Activated B cell treated with CpG ODN at 0.5 μM for 24 hours (primary cell): ENCODE measurements at regions not wholly inside any gene's neighbourhood (a gene's known extent, or its start where the extent isn't known, plus 50 kb on each side); places are given as distances from the start of the nearest gene placed in this dataset.
"Not testable (repeated sequence)": the region's sequence is repeated elsewhere in the genome, so short reads cannot be mapped to it uniquely, and the experiment has no call there.

Source experiments
- ATAC-seq: fragments of 200-7000 bp; cut with Tn5 transposase; one replicate; pipeline ENCODE4 v1.10.0; 2021; ENCODE audit warnings: low read depth, mild to moderate bottlenecking, moderate library complexity
- CTCF ChIA-PET: fragments of 350-600 bp; sonication (Branson Sonifier 250); formaldehyde crosslinking; loops from one replicate; lab custom pipeline; 2021; ENCODE audit warnings: antibody characterized with exemption; lab: Charles Lee
- POLR2A ChIA-PET: fragments of 350-600 bp; sonication (Branson Sonifier 250); formaldehyde crosslinking; loops from one replicate; lab custom pipeline; 2021; ENCODE audit warnings: antibody characterized with exemption; lab: Charles Lee
- DNase-seq: peaks from one replicate; pipeline ENCODE4 v3.0.0; 2022
- H3K27ac Mint-ChIP-seq: one replicate; pipeline ENCODE4 v1.8.0; 2020; ENCODE audit warnings: mixed read lengths
- H3K27me3 Mint-ChIP-seq: one replicate; pipeline ENCODE4 v1.8.0; 2021; ENCODE audit warnings: mixed read lengths
- H3K36me3 Mint-ChIP-seq: one replicate; pipeline ENCODE4 v1.8.0; 2021; ENCODE audit warnings: low read depth, mixed read lengths
- H3K4me1 Mint-ChIP-seq: one replicate; pipeline ENCODE4 v1.8.0; 2021; ENCODE audit warnings: mixed read lengths
- H3K4me3 Mint-ChIP-seq: one replicate; pipeline ENCODE4 v1.8.0; 2020; ENCODE audit warnings: mild to moderate bottlenecking, mixed read lengths
- H3K9me3 Mint-ChIP-seq: one replicate; pipeline ENCODE4 v1.8.0; 2020; ENCODE audit warnings: mixed read lengths
- CTCF ChIP-seq: fragments of 200-600 bp; IDR thresholded peaks from one replicate; pipeline ENCODE4 v1.8.0; 2022; ENCODE audit warnings: antibody characterized with exemption, mild to moderate bottlenecking
- intact Hi-C: fragments of 100-400 bp; cut with micrococcal nuclease; formaldehyde crosslinking; loops from one replicate; pipeline ENCODE4 v1.15.1; 2024

DNA sequence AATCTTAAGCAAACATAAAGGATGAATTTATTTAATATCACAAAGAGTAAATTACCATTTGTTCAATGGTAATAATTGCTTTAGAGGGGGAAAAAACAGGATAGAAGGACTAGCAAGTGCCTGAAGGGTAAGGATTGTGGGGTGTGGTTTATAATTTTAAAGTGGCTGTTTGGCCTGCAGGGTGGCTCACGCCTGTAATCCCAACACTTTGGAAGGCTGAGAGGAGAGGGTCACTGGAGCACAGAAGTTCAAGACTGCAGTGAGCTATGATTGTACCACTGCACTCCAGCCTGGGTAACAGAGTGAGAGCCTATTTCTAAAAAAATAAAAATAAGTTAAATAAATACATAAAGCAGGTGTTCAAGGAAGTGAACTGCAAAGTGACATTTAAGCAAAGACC is 199.9 kb upstream of the AHR start:
- no peak for TF ChIP-seq CTCF
- intact Hi-C loops, result no loop called here
- Mint-ChIP-seq H3K4me1 (peaks cover 14% of the 10 kb centered on the region), H3K36me3 (no peaks in the 10 kb centered on the region), H3K4me3 (no peak overlapping the region), H3K27ac (no peak overlapping the region), H3K9me3 (no peaks in the 10 kb centered on the region), H3K27me3 (no peaks in the 10 kb centered on the region)
- no peak for DNase-seq
- ChIA-PET CTCF (no interaction called here), POLR2A (no interaction called here)
- no peak for ATAC-seq

DNA sequence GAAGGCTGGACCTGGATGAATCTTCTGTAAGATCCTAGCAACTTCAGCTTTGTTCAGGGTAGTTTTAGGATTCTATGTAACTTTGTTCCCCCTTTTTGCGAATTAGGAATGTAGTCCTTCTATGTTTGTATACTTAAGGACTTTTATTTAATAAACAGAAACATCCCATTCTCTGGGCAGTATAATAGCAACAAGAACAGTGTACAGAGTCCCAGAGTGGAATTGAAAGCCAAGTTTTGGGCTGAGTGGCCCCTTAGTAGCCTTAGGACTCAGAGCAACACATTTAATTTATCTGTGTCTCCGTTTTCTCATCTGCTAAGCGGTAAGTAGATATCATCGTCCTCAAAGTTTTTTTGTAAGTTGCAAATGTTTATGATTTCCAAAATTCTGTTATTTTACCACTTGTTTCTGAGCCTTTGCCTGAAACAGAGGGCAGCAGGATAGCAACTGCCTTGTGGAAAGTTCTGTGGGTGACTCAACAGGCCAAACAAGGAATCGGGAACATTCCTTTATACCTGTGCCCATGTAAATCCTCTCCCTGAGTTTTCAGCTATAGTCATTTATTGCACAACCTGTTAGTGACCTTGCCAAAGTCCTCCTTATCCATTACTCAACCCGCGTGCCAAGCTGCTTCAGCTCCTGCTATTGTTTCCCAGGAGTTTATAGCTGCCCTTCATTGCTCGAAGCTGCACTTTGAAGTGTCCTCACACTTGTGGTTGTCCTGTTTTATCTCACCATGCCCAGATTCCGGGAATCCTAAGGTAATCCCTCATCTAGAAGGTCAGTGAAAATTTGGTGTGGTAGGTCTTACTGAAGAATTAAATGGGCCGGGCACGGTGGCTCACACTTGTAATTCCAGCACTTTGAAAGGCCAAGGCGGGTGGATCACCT is 199.1 kb upstream of the AHR start:
- Mint-ChIP-seq H3K27me3 (no peaks in the 10 kb centered on the region), H3K4me1 (peaks cover 14% of the 10 kb centered on the region), H3K27ac (no peak overlapping the region), H3K4me3 (no peak overlapping the region), H3K9me3 (no peaks in the 10 kb centered on the region), H3K36me3 (no peaks in the 10 kb centered on the region)
- DNase-seq (no peak), ATAC-seq (no peak)
- intact Hi-C loops, result no loop called here
- no peak for TF ChIP-seq CTCF
- POLR2A ChIA-PET, result no interaction called here
- CTCF ChIA-PET, result no interaction called here

GRCh38 chr7:17099974-17100509 is 198.4 kb upstream of the AHR start:
- DNase-seq, H3K9me3 Mint-ChIP-seq, ATAC-seq, CTCF ChIA-PET, H3K36me3 Mint-ChIP-seq, H3K4me3 Mint-ChIP-seq, H3K27me3 Mint-ChIP-seq, intact Hi-C loops, POLR2A ChIA-PET, H3K27ac Mint-ChIP-seq: not testable (repeated sequence)
- H3K4me1 Mint-ChIP-seq, result peaks cover 14% of the 10 kb centered on the region

DNA sequence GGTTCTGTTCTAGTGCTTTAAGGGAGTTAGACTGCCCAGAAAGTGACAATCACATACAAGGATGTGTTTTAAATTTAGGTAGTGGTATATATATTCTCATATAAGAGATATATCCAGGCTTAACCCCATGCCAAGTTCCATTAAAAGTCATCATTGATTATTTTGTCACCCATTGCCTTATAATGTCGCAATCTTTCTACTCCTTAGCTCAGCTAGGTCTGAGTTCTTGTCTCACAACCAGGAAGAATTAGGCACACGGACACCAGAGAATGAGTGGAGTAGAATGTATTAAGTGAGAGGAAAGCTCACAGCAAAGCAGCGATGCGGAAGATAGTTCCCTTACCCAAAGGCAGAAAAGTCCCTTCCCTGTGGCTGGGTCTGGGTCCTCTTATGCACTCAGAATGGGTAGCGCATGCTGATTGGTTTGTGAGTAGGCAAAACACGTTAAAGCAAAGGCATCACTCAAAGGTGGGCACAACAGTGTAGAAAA is 197.2 kb upstream of the AHR start:
- Mint-ChIP-seq H3K4me3 (no peak overlapping the region), H3K9me3 (no peaks in the 10 kb centered on the region), H3K27ac (no peak overlapping the region), H3K27me3 (no peaks in the 10 kb centered on the region), H3K4me1 (peaks cover 14% of the 10 kb centered on the region), H3K36me3 (no peaks in the 10 kb centered on the region)
- ChIA-PET POLR2A (no interaction called here), CTCF (no interaction called here)
- intact Hi-C loops, result no loop called here
- no peak for DNase-seq
- no peak for TF ChIP-seq CTCF
- no peak for ATAC-seq

DNA sequence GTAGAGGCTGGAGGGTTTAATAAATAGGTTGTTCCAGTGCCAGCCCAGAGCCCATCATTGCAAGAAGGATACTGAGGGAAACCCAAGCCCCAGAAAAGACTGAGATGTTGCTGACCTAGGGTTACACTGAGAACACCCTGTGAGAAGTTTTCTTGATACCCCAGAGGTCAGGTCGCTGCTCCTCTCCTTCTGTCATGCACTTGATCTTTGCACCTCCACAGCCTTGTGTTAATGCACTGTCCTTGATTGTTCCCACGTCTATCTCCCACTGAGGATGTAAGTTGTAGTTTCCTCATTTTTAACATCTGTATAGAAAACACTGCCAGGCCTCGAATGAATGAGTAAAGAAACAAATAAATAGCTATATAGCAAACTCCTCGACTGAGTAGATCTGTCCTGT is 195.3 kb upstream of the AHR start:
- Mint-ChIP-seq H3K27me3 (no peaks in the 10 kb centered on the region), H3K27ac (no peak overlapping the region), H3K9me3 (no peaks in the 10 kb centered on the region), H3K4me3 (no peak overlapping the region), H3K36me3 (no peaks in the 10 kb centered on the region), H3K4me1 (peaks cover under 1% of the 10 kb centered on the region)
- no peak for TF ChIP-seq CTCF
- no peak for DNase-seq
- intact Hi-C loops, result no loop called here
- ATAC-seq, result no peak
- ChIA-PET POLR2A (no interaction called here), CTCF (no interaction called here)
